ENCODE measurements at regions not wholly inside any gene's neighbourhood (a gene's known extent, or its start where the extent isn't known, plus 50 kb on each side); places are given as distances from the start of the nearest gene placed in this dataset.

DNA sequence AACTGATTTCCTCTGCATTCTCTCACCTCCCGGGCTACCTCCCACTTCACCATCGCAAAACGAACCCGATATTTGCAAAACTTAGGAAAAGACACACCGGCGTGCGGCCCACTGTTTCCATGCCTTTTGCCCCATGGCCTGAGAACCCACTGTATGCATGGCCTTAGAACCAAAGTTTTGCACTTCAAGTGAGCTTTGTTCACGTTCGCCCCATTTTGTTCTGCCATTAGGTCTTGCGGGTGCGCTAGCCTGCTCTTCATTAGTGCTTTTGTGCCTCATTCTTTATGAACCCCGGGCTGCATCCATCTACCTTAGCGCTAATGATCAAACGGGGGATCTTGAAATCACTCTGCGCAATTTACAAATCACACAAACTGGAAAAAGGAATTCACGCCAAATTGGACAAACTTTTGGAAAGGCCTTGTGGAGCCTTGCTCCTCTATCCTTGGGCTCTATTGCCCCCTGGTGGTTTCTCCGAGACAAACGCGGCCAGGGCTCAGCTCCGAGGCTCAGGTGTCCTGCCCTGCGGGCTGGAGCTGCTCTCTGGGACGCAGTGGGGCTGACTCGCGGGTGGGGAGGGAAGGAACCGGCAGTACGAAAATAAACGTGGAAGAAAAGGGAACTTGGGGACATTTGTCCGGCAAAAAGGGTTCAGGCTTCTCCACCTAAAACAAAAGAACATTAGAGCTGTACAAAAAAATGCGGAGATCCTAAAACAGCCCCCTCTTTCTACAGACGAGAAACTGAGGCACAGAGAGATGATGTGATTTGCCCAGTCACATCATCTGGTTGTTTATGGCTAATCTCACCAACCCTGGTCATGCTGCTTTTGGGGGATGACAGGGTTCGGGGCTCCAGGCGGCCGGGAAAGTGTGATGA is 300.4 kb upstream of the NFE2L3 start:
- no peak for DNase-seq (ENCODE audit: low read depth, low spot score)
- H3K4me3 ChIP-seq (ENCODE audit: low read length): no peak overlapping the region

DNA sequence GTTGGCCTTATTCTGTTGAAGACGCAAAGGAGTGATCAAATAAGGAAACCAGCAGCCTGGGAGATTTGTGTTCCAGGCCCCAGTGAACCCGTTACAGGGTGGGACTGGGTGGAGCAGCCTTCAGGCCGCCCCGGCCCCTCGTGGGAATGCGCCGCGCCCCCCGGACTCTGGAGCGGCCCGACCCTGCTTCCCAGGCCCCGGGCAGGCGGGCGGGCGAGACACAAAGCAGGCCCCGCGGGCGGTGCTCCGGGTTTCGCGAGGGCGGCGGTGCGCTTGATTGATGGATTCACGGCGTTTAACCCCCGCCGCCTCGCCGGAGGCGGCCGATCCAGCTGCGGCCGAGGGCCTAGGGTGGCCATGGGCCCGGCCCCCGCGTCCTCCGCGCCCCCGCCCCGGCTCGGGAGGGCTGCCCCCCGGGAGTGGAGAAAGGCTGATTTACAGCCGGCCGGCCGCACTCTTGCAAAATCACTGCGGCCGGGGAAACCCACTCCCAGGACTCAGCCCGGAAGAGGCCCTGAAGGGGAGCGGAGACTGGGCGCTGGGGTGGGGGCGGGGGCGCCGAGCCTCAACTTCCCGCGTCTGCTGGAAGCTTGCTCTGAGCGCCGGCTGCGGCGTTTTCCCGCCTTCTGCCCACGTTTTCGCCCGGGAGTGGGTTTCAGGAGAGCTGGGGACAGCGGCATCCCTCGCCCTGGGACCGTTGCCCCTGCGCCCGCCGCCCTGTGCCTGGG is 299.6 kb upstream of the NFE2L3 start:
- DNase-seq (ENCODE audit: low read depth, low spot score): no peak
- H3K4me3 ChIP-seq (ENCODE audit: low read length): no peak overlapping the region

DNA sequence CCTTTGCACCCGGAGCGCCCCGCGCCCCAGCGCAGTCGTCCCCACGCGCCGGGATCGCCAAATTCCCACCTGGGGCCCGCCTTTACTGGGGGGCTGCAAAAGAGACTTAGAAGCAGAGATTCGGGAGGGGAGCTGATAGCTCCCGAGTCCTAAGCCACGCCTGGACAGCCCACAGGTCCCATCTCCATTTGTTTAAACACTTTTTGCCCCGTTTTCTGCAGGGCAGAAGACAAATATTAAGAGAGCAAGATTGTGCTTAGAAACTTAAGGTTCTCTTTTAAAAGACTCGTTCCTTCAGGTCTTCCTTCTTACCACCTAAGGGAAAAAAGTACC is 299.1 kb upstream of the NFE2L3 start:
- H3K4me3 ChIP-seq (ENCODE audit: low read length): no peak overlapping the region

DNA sequence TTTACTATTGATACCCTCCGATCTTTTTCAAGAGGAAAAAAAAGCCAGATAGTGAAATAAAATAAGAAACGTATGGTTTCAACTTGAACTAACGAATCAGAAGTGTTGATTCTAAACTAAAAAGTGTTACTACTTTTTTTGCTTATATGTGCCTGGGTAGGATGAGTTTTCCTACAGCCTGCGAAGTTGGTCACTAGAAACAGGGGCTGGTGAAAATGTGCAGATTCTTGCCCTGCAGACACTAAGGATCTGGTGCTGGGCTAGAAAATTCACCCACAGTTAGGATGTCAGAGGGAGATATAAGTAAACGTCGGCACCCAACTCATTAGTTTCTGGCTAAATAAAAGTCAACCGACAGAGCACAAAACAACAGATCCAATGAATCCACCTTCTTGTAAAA is 298.7 kb upstream of the NFE2L3 start:
- H3K4me3 ChIP-seq (ENCODE audit: low read length): no peak overlapping the region
- DNase-seq (ENCODE audit: low read depth, low spot score): no peak

More for the DNA sequence above, 299.1 kb upstream of the NFE2L3 start:
- DNase-seq (ENCODE audit: low read depth, low spot score): no peak

DNA sequence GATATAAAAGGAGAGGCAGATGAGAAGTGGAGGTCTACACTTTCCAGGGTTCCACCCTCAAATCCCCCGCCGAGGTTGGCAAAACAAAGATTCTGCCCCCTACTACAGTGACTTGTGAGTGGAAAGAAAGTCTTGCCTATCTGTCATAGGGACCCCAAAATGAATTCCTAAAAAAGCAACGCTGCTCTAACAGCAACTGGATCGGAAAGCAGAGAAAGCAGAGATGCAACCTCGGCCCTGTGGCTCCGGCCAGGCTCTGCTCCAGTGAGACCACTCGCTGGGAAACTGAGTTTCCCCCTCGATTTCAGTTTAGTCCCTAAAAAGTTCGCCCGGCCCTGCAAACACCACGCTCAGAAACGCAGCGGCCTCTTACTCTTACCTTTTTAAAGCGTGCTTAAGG is 297.9 kb upstream of the NFE2L3 start:
- no peak overlapping the region for H3K4me3 ChIP-seq (ENCODE audit: low read length)
- DNase-seq (ENCODE audit: low read depth, low spot score): no peak

DNA sequence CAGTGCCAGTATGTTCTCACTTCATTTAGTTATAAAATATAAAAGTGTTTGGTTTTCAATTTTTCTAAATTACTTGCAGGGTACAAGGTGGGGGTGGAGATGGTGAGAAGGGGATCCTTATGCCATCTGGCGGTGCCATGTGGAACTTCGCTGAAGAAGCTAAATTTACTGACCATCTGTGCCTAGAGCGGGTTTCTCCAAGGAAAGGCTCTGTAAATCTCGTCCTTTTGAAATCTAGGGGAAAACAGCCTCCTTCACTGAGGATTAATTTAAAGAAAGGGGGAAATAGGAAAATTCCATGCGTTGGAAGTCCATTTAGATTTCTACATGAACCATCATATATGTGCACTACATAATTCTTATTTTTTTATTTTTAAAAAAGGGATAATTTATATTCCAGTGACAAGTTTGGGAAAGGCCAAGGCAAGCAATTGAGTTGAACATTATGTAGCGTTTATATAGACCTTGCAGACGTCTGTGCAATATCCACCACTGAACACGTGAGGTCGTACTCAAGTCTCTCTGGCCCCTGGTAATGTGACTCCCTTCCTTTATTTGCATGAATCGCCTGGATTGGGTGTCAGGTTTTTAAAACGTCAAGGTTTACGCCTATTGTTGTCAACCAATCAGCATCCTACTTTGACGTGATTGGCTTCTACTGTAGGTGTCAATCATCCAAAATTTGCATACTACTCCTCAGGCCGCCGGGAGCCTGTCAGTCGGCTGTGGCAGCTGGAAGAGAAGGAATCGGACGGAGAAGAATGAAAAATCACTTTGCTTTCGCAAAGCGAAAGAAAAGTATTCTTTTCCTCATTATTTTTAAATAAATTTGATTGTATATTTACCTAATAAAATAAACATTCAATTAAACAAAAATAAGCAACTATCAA is 297.1 kb upstream of the NFE2L3 start:
- peak; percentile 97 for DNase-seq (ENCODE audit: low read depth, low spot score)
- H3K4me3 ChIP-seq (ENCODE audit: low read length): peak overlapping the region; percentile 74

DNA sequence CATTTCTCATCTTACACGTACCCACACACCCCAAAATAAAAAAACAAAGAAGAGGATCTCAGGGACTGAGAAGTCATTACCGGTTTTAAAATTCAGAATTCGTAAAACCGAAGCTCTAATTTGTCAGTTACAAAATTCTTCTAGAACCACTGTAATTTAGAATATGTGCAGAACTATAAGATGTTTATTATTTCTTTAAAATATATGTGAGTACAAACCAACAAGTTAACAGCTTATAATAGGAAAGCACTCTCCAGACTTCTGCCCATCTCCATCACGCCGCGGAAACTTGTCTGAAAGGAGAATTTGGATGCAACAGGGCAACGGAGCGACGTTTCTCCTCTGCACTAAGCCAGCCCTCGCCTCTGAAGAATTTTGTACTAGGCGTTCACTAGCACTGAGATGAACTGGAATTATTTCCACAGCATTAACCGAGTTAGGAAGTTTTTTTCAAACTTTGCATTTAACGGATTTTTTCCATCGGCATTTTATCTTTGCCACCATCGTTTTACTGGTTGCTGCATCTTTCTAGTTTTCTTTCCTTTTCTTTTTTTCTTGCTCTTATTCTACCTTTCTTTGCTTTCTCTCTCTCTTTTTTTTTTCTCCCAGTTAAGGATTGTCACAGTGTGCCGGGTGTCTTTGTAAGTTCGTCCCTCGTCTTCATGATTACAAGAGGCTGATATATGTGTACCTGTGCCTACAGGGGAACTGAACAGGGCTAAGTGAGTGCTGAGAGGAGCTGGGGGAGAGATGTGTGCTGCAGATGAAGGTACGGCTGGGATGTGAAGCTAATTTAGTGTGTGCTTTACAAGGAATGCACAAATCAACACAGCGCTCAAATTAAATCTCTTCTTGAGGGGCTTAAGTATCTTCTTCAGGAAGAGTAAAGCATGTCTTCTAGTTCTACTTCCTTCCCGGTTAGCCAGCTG is 295.9 kb upstream of the NFE2L3 start:
- peak overlapping the region; percentile 74 for H3K4me3 ChIP-seq (ENCODE audit: low read length)
- no peak for DNase-seq (ENCODE audit: low read depth, low spot score)

DNA sequence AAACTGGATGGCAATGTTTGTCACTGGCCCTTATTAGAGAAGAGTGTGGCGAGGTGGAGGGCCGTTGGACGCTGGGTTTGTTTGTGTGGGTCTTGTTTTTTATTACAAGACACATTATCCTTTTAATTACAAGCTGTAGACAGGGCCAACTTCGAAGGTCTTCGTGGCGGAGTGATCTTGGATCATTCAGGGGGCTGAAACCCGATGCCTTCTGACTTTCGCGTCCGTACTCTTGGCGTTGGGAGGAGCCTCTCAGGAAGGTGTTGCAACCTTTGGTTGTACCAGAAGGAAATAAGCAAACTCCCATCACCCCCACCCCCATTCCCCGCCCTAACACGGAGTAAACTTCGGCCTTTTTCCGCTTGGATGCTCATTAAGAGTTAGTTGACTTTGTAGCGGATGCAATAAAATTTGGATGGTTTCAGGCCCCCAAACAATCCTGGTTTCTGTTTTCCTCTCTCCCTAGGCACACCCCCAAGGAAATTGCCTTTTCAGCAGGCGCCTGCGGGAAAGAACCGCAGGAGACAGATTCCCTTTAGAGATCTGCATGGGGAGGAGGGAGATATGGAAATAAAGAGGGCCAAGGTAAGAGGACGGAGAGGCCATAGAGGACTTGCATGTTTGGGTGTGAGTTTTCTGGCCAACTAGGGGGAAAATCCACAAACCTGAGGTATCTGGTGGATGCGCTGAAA is 294.5 kb upstream of the NFE2L3 start:
- DNase-seq (ENCODE audit: low read depth, low spot score): no peak
- peak overlapping the region; percentile 74 for H3K4me3 ChIP-seq (ENCODE audit: low read length)

DNA sequence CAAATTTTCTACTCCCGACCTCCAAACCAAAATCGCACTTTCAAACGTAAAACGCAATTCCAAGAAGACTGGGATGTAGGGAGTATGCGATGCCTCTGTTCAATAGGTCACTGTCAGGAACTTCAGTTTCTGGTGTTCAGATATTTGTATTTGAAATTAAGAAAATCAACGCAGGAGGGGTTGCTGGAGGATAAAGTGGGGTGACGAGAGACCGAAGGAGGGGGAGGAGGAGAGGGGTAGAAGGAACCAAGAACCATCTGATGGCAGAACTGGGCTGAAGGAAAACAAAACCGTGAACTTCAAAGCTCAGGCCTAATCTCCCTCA is 293.8 kb upstream of the NFE2L3 start:
- no peak for DNase-seq (ENCODE audit: low read depth, low spot score)
- no peak overlapping the region for H3K4me3 ChIP-seq (ENCODE audit: low read length)

DNA sequence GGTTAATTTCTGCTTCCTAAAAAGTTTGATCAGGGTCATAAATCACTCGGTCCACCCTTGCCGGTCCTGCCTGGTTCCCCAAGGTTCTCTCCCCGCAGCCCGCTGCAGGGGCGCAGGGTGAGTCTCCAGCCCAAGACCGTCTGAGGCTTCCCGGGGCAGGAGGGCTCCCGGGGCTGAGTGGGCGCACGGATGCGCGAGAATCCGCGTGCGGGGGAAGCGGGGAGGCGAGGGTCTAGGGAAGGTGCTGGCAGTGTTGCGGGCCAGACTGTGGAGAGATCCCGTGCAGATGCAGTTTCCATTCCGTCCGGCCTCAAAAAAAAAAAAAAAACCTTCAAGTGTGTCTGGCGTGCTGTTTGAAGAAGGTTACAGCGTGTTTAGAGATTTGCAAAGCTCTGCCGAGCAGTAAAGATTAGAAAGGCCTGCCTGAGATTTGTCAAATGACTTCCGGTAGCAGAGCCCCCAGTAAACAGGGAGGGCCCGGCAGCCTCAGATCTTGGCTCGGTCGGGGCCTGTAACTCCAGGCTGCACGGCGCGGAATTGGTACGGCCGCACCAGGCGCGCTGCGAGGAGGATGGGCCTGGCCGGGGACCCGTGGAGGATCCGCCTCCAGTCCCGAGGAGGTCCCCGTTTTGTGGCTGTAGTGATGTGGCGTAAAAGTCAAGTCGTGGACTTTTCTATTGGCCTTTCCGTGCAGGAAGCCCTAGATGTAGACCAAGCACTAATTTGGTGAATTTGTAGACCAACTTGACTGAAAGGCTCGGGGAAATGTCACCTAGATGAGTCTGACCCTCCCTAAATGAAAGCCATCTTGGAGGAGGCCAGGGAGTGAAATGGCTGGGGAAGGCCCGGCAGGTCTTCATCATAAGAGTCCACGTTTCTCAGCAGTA is 293.2 kb upstream of the NFE2L3 start:
- no peak overlapping the region for H3K4me3 ChIP-seq (ENCODE audit: low read length)
- no peak for DNase-seq (ENCODE audit: low read depth, low spot score)

DNA sequence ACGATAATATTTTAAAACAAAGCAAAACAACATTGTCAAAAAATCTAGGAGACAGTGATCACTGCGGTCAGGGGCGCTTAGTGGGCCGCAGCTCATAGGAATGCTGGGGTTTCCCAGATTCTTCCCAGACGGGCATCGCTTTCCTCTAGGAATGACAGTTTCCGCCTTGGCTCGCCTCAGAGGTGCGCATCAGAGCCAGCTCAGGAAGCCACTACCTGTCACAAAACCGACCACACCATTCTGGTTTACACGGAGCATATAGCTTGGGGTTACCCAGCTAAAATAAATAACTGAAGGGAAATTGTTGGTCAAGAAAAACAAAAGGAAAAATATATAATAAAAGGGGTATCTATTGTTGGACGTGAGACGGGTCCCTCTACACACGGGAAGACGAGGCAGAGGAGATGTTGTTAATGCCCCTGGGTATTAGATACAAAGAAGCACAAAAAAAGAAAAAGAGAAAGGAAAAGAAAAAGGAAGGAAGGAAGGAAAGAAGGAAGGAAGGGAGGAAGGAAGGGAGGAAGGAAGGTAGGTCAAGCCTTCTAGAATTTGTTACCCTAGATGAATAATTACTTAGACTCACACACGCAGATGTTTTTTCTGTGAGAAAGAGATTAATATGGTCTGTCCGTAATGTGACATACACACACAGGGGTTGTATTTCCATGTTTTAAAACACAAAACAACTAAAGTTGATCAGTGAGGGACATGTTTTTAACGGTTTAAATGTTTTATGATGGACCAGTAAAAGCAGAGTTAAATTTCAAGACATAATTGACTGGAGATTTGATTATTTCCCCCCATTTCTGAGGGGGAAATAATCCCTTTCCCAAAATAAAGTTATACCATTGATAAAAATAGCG is 292.4 kb upstream of the NFE2L3 start:
- DNase-seq (ENCODE audit: low read depth, low spot score): no peak
- no peak overlapping the region for H3K4me3 ChIP-seq (ENCODE audit: low read length)

DNA sequence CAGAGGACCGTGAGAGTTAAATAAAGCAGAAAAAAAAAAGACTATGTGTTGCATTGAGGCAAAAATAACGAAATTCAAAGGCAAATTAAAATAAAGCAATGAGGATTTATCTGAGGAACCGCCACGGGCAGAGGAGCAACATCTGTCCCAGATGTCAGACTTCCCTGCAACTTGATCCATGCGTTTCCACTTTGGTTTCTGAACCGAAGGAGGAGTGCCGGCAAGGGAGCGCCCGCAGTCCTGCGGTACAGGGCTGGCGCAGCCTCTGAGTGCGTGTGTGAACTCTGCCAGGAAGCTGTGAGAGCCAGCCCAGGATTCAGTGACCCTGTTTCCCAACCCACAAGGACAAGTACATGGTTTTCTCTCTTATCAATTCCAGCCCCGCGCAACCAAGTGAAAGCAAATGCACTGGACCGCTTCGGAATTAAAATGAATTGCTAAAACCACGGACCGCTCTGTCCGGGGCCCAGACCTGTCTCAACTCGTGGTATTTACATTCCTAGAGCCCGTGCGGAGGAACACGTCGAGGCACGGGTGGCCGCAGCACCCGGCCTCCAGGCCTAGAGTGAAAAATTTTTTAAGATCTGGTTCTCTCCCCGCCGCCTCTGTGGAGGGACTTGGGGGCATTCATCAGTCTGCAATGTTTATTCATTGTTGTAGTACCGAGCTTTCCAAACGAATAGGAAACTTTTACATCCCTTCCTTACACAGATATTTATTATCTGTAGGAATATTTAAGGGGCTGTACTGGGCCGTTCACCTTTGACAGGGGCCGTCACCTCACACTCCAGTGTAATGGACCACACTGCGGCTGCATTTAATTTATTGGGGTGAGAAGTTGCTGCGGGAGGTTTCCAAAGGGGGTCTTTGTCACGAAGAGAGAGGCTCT is 291.5 kb upstream of the NFE2L3 start:
- H3K4me3 ChIP-seq (ENCODE audit: low read length): no peak overlapping the region
- DNase-seq (ENCODE audit: low read depth, low spot score): no peak

DNA sequence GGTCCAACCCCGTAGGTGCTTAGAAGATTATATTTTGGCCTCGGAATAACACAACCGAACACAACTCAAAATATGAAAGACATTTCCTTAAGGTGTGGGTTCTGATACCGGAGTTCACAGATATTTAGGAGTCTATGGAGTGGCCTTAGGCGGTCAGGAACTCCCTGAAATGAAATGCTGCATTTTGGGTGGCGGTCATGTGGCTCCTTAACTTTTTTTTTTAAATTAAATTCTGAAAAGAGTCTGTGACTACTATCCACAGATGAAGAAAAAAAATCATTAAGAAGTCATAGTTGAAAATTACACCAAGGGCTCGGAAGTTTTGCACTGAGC is 290.9 kb upstream of the NFE2L3 start:
- H3K4me3 ChIP-seq (ENCODE audit: low read length): peak overlapping the region; percentile 54
- no peak for DNase-seq (ENCODE audit: low read depth, low spot score)

DNA sequence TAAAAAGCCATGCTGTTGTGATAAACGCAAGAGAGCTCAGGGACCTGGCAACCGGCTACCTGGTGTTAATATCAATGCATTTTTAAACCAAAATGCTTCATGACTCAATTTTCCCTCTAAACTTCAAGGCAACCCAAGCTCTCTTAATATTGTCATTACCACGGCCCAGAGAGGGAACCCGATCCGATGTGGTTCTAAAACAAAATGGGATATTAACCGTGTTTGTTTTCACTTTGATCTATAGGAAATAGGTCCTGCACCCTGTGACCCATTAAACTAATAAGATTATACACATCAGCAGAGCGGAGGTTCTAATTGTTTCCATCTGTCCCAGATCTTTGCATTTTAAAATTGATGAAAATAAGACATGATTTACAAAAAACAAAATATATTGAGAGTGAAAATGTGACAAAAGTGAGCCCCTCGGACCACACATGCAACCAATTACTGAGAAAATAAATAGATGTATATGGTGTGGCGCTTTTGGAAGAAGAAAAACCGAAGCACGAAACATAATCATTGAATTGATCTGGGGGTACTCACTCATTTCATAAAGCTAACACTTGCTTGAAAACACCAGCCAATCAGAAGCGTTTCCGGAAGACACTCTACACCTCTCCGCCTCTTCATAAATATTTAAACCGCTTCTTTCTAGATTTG is 290.3 kb upstream of the NFE2L3 start:
- H3K4me3 ChIP-seq (ENCODE audit: low read length): peak overlapping the region; percentile 54
- no peak for DNase-seq (ENCODE audit: low read depth, low spot score)
